GM12878 (cell line): ENCODE measurements at regions not wholly inside any gene's neighbourhood (a gene's known extent, or its start where the extent isn't known, plus 50 kb on each side); places are given as distances from the start of the nearest gene placed in this dataset.

ENCODE experiments used
- ATAC-seq: fragments of 200-7000 bp; cut with Tn5 transposase; 3 replicates; pipeline ENCODE4 v1.9.1; 2020; ENCODE audit warnings: mild to moderate bottlenecking, moderate library complexity
- BruUV-seq: library from RNA; stranded (reverse); fragments of 400-500 nt; replicated peaks from 2 replicates; lab custom pipeline; 2021; lab: Mats Ljungman, UMichigan
- CTCF ChIA-PET: fragments of 300-600 bp; sonication (Branson Sonifier 250); formaldehyde crosslinking; extraction: SDS; loops from one replicate; lab custom pipeline; 2021; ENCODE audit warnings: inconsistent platforms; lab: Yijun Ruan, JAX
- POLR2A ChIA-PET: fragments of 350-600 bp; formaldehyde crosslinking; extraction: SDS; loops from one replicate; lab custom pipeline; 2021; ENCODE audit warnings: inconsistent platforms; lab: Charles Lee
- RAD21 ChIA-PET: fragments of 300-600 bp; sonication (Branson Sonifier 250); formaldehyde crosslinking; loops from one replicate; lab custom pipeline; 2023; ENCODE audit warnings: antibody characterized with exemption; ENCODE audit not compliant: unreplicated experiment; lab: Charles Lee
- SMC1A ChIA-PET: fragments of 300-600 bp; sonication (Branson Sonifier 250); formaldehyde crosslinking; loops from one replicate; lab custom pipeline; 2023; ENCODE audit not compliant: unreplicated experiment, uncharacterized antibody; lab: Charles Lee
- DNase-seq: peaks from one replicate; pipeline ENCODE4 v3.0.0-alpha.2; 2011; ENCODE audit warnings: low read depth, low spot score
- FAIRE-seq: peaks from 3 replicates; lab custom pipeline; 2011; peaks lifted over from hg19 to GRCh38; lab: Jason Lieb, UNC
- H2AFZ ChIP-seq: 2 replicates; pipeline ENCODE4 v1.6.0; 2011; ENCODE audit warnings: low read depth, low read length, control low read depth; ENCODE audit not compliant: control insufficient read depth
- H3K27ac ChIP-seq: 2 replicates; pipeline ENCODE4 v1.5.1; 2011; ENCODE audit warnings: control low read depth; ENCODE audit not compliant: control insufficient read depth, insufficient read depth
- H3K27me3 ChIP-seq, 2 experiments: replicated peaks in 1 of 2; 2 replicates each; pipeline versions ENCODE4 v1.6.0 to v1.6.1; 2011; ENCODE audit warnings: low read length in 1 of 2; ENCODE audit not compliant: control insufficient read depth in 2 of 2, insufficient read depth in 2 of 2
- H3K36me3 ChIP-seq, 2 experiments: 2 replicates each; pipeline ENCODE4 v1.5.1; 2011; ENCODE audit warnings: low read length in 1 of 2; ENCODE audit not compliant: control insufficient read depth in 2 of 2, insufficient read depth in 2 of 2
- H3K4me1 ChIP-seq: 2 replicates; pipeline ENCODE4 v1.6.1; 2011; ENCODE audit warnings: mild to moderate bottlenecking, low read length, moderate library complexity, mixed read lengths; ENCODE audit not compliant: control insufficient read depth, insufficient read depth
- H3K4me2 ChIP-seq: 2 replicates; pipeline ENCODE4 v1.6.0; 2011; ENCODE audit warnings: control low read depth; ENCODE audit not compliant: control insufficient read depth, insufficient read depth
- H3K4me3 ChIP-seq: fragments of 200-600 bp; sonication (generic); 2 replicates; pipeline ENCODE4 v1.5.1; 2016
- H3K79me2 ChIP-seq: 2 replicates; pipeline ENCODE4 v1.6.0; 2011; ENCODE audit warnings: low read length; ENCODE audit not compliant: control insufficient read depth, insufficient read depth
- H3K9ac ChIP-seq: 2 replicates; pipeline ENCODE4 v1.8.0; 2011; ENCODE audit warnings: low read length, control low read depth, mixed read lengths; ENCODE audit not compliant: control insufficient read depth, insufficient read depth
- H3K9me3 ChIP-seq: replicated peaks from 3 replicates; pipeline ENCODE4 v1.5.1; 2011; ENCODE audit warnings: mild to moderate bottlenecking, low read length; ENCODE audit not compliant: control insufficient read depth, insufficient read depth
- H4K20me1 ChIP-seq: 2 replicates; pipeline ENCODE4 v1.6.0; 2011; ENCODE audit not compliant: control insufficient read depth, insufficient read depth
- CHD1 ChIP-seq: IDR thresholded peaks from 2 replicates; pipeline ENCODE4 v1.6.1; 2012; ENCODE audit warnings: low read depth, low read length, improper control_type of control experiment
- CHD2 ChIP-seq: IDR thresholded peaks from 2 replicates; pipeline ENCODE4 v1.6.1; 2011; ENCODE audit warnings: low read depth, low read length, improper control_type of control experiment, borderline replicate concordance
- E2F8 ChIP-seq: fragments of 450-650 bp; IDR thresholded peaks from 2 replicates; pipeline ENCODE4 v1.6.1; 2018; ENCODE audit warnings: mild to moderate bottlenecking, low read depth, moderate library complexity; ENCODE audit not compliant: partially characterized antibody
- EGR1 ChIP-seq, 2 experiments: IDR thresholded peaks; 1 replicate in 1 of 2; 2 replicates in 1 of 2; pipeline ENCODE4 v1.6.1; 2011 to 2012; ENCODE audit warnings: low read depth in 2 of 2, low read length in 2 of 2, borderline replicate concordance in 1 of 2, mild to moderate bottlenecking in 1 of 2, moderate library complexity in 1 of 2
- HSF1 ChIP-seq: fragments of 150-350 bp; IDR thresholded peaks from 2 replicates; pipeline ENCODE4 v1.6.1; 2014; ENCODE audit warnings: mild to moderate bottlenecking, low read depth, low read length
- MEF2B ChIP-seq: fragments of 450-650 bp; IDR thresholded peaks from 2 replicates; pipeline ENCODE4 v1.6.1; 2018; ENCODE audit warnings: mild to moderate bottlenecking, moderate library complexity; ENCODE audit not compliant: partially characterized antibody, poor library complexity, severe bottlenecking
- NBN ChIP-seq: fragments of 450-650 bp; IDR thresholded peaks from 2 replicates; pipeline ENCODE4 v1.6.1; 2016
- NFYA ChIP-seq: IDR thresholded peaks from 2 replicates; pipeline ENCODE4 v1.6.1; 2011; ENCODE audit warnings: low read depth, mild to moderate bottlenecking, low read length, improper control_type of control experiment, borderline replicate concordance
- NR2C2 ChIP-seq: IDR thresholded peaks from 2 replicates; pipeline ENCODE4 v1.6.1; 2011; ENCODE audit warnings: borderline replicate concordance, low read depth; ENCODE audit not compliant: control insufficient read depth, insufficient read length
- NRF1 ChIP-seq: conservative IDR thresholded peaks from 2 replicates; pipeline ENCODE4 v1.6.1; 2011; ENCODE audit warnings: mild to moderate bottlenecking, low read depth, low read length, improper control_type of control experiment
- SIN3A ChIP-seq: IDR thresholded peaks from 2 replicates; pipeline ENCODE4 v1.6.1; 2012; ENCODE audit warnings: low read depth, low read length, improper control_type of control experiment
- SMC3 ChIP-seq: IDR thresholded peaks from 2 replicates; pipeline ENCODE4 v1.6.1; 2011; ENCODE audit warnings: low read length, improper control_type of control experiment, borderline replicate concordance
- USF1 ChIP-seq: IDR thresholded peaks from 2 replicates; pipeline ENCODE4 v1.6.1; 2011; ENCODE audit warnings: borderline replicate concordance, low read depth, mild to moderate bottlenecking, moderate library complexity, mixed read lengths, low read length; ENCODE audit not compliant: insufficient read depth; ENCODE audit errors: extremely low read length
- YBX1 ChIP-seq: fragments of 450-650 bp; IDR thresholded peaks from 2 replicates; pipeline ENCODE4 v1.6.1; 2016; ENCODE audit warnings: antibody characterized with exemption
- ZNF687 ChIP-seq: fragments of 450-650 bp; IDR thresholded peaks from 2 replicates; pipeline ENCODE4 v1.6.1; 2017; ENCODE audit warnings: mild to moderate bottlenecking, moderate library complexity
- in situ Hi-C: fragments of 300-500 bp; cut with MboI; formaldehyde crosslinking; loops from 9 replicates; pipeline ENCODE4 v1.14.3; 2018; ENCODE audit warnings: mixed read lengths
- intact Hi-C: fragments of 100-400 bp; cut with micrococcal nuclease; formaldehyde crosslinking; loops from one replicate; pipeline ENCODE4 v1.14.2; 2022; ENCODE audit not compliant: unreplicated experiment

- RAD21 ChIA-PET = no interaction called here
- no peaks in the 10 kb centered on the region for H3K9me3 ChIP-seq
- H3K27ac ChIP-seq = no peak overlapping the region
- BruUV-seq = no TSS peak
- POLR2A ChIA-PET = no interaction called here
- in situ Hi-C loops = no loop called here
- no peak for DNase-seq
- ATAC-seq = no peak
- no peaks in the 10 kb centered on the region for H3K4me1 ChIP-seq
- H2AFZ ChIP-seq = no peak overlapping the region
- H3K79me2 ChIP-seq = no peaks in the 10 kb centered on the region
- FAIRE-seq = no peak
- no peaks in the 10 kb centered on the region for H4K20me1 ChIP-seq
- TF ChIP-seq EGR1 (IDR thresholded peaks at IDR 0.05; ENCODE audit: borderline replicate concordance in 1 of 2, low read depth in 2 of 2, low read length in 2 of 2) = no peak
- TF ChIP-seq E2F8 = no peak
- no peak for TF ChIP-seq SMC3
- no peak for TF ChIP-seq SIN3A
- TF ChIP-seq MEF2B = no peak
- TF ChIP-seq CHD2 = no peak
- no peak for TF ChIP-seq HSF1
- TF ChIP-seq USF1 = no peak
- TF ChIP-seq CHD1 = no peak
- TF ChIP-seq ZNF687 = no peak
- TF ChIP-seq NFYA = no peak
- no peak for TF ChIP-seq NBN
- TF ChIP-seq NR2C2 = no peak
- no peak for TF ChIP-seq NRF1
- TF ChIP-seq YBX1 = no peak
- CTCF ChIA-PET = no interaction called here
- intact Hi-C loops = no loop called here
- no peak overlapping the region for H3K9ac ChIP-seq
- no peak overlapping the region for H3K4me3 ChIP-seq
- no peaks in the 10 kb centered on the region for H3K36me3 ChIP-seq
- no peaks in the 10 kb centered on the region for H3K27me3 ChIP-seq
- SMC1A ChIA-PET = interaction anchor here (1.0 kb wide), 1 partner anchor 10 kb away, joined by 3 read pairs; no protein-coding TSS in a partner anchor
- no peak overlapping the region for H3K4me2 ChIP-seq
These were observed 925.5 kb upstream of the SLC35B3 start for GRCh38 chr6:9360881-9361280.
